ENCODE measurements at regions not wholly inside any gene's neighbourhood (a gene's known extent, or its start where the extent isn't known, plus 50 kb on each side); places are given as distances from the start of the nearest gene placed in this dataset.

DNA sequence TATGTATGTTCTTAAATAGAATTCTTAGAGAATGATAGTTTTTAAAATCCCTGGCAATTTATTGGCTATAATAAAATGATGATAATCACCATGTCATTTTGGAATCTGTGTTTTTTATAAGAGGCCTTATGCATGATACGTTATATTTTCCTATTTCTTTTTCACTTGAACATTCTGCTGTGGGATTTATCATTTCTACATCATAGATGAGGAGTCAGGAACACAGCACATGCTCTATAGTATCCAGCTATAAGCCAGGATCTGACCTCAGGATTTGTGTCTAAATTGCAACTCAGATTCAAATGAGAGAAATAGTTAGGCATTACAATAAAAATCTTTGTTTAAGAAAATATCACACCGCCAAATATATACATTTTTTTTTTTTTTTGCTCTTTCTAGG, 928.0 kb downstream of the EFNB2 start:
- DNase-seq (ENCODE audit: low spot score), result no peak

DNA sequence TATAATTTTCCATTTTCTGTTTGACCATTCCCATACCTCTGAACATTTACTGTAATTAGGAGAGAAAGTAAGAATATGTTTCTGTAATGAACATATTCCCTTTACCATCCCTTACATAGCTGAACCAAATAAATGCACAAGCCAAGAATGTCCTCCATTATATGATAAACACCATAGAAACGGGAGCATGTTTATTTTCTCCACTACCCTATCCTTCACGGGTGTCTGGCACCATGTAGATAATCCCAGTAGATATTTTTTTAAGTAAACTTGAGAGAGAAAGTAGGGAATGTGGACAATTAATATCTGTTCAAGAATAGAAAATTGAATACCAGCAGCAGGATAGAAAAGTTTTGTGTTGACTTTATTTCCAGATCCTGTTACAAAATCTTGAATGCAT, 928.4 kb downstream of the EFNB2 start:
- DNase-seq (ENCODE audit: low spot score), result no peak

DNA sequence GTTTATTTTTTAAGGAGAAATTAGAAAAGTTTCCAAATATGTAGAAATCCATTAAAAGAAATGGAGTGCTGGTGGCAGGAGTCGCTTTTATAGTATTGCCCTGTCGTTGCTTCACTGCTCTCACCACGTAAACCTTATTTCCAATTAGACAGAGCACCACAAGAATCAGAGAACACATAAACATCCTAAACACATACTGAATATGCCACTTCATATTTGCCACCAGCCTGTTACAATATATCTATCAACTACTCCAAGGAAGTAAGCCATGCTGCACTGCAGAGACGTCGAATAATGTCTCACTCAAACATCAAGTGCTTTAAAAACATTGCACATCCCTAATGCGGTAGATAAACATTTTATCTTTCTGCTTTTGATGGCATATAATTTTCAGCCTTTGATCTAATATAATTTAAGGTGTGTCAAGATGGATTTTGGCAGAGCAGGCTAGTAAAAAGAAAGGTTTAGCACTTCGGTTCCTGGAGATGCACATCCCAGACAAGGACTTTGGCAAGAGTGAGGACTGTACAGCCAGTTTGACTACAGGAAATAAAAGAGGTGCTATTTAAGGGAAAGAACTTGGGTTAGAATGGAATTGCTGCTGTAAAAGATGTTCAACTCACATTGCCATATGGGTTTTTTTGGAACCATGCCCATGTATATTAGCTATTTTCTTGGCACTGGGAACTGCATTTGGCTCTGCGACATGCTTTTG, 932.3 kb downstream of the EFNB2 start:
- peak; percentile 10 for DNase-seq (ENCODE audit: low spot score)

DNA sequence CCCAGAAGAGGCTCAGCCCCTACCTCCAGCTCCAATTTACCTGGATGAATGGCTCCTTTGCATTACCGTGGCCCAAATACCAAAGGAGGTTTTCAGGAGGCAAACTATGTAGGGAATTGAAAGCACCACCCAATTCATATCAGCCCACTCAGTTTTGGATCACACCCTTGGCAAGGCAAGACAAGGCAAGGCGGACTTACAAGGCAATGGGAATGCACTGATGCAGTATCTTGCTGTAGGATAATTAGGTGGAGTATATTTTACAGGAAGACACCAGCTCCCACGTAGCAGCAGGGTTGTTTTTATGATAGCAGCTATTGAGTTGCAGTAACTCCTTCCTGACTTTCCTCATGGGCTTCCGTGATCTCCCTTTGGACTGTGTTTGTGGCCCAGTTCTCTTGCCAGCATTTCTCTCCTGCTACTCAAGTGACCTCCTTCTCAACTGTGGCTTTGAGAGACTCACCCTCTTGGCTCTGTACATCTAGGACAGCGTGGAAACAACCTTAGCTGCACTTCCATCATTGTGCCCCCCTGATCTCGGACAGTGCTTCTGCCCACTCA, 935.9 kb downstream of the EFNB2 start:
- no peak for DNase-seq (ENCODE audit: low spot score)

DNA sequence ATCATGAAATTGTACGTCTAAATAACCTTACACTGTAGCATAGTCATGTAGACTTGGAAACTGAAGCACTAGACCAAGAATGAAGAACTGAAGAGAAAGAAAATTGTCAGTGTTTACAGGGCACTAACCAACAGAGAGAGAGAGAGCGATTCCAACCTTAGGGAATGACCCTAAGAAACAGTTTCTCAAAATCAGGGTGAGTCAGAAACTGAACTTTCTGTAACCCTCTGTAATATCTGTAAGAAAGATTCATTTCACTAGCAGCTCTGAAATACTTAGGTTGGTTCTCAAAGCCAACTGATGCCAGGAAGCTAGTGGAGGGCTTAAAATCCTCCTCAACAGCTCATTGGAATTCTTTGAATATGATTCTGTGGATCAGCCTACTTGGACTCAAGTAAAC, 936.9 kb downstream of the EFNB2 start:
- no peak for DNase-seq (ENCODE audit: low spot score)

DNA sequence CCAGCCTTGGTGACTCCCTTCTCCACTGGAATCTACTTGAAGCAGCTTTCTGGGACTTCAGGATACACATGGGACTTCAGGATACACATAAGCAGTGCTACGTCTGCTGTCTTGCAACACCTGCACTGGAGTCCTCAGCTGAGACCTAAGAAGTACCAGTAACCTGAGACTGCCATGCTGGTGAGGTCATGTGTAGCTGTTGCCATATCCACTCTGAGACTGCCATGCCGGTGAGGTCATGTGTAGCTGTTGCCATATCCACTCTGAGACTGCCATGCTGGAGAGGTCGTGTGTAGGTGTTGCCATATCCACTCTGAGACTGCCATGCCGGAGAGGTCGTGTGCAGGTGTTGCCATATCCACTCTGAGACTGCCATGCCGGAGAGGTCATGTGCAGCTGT, 937.9 kb downstream of the EFNB2 start:
- DNase-seq (ENCODE audit: low spot score), result no peak

DNA sequence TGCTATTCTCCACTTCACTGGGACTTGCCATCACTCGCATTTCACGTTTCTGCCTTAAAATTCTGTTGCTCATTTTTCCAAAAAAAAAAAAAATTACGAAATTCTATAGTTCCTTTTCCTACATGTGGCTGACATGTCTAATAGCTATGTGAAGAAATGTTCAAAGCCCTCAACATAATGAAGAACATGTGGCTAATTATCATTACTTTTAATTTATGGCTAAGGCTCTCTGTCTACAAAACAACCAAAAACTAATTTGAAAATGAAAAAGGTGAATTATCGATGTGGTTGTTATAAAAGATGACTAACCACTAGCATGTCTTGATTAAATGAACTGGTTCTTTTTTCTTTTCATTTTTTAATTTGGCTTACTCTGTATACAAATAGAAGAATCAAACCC, 940.0 kb downstream of the EFNB2 start:
- DNase-seq (ENCODE audit: low spot score), result no peak

DNA sequence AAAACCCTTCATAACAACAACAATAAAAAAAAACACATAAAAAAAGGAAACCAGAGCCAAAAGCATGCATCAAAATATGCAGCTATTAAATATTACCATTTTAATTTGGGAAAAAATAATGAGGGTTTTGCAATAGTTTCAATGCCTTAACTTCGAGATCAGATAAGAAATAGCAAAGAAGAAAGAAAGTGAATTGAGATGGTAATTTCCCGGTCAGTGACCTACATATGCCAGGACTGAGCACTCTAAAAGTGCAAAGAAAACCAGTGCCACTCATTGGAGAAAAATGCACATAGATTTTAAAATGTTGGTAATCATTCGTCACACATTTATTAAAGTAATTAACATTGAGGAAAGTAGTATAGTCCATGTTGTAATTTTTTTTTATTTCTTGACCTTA, 944.2 kb downstream of the EFNB2 start:
- DNase-seq (ENCODE audit: low spot score), result no peak

DNA sequence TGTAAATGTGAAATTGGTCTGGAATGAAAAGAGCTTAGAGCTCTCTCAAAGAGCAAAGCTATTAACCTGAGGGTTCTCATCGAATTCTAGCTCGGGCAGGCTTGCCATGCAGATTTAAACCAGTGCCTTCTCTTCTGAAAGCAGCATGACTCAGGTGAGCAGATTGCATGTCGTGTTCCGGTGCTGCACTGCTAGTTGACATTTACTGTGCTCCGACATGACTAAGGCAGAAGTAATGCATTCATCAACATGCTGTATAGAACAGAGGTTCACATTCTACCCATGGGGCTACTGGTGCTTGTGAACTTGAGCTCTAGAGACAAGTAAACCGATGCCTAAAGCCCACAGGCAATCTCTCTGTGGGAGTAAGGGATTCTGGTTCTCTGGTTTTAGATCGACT, 947.7 kb downstream of the EFNB2 start:
- no peak for DNase-seq (ENCODE audit: low spot score)

DNA sequence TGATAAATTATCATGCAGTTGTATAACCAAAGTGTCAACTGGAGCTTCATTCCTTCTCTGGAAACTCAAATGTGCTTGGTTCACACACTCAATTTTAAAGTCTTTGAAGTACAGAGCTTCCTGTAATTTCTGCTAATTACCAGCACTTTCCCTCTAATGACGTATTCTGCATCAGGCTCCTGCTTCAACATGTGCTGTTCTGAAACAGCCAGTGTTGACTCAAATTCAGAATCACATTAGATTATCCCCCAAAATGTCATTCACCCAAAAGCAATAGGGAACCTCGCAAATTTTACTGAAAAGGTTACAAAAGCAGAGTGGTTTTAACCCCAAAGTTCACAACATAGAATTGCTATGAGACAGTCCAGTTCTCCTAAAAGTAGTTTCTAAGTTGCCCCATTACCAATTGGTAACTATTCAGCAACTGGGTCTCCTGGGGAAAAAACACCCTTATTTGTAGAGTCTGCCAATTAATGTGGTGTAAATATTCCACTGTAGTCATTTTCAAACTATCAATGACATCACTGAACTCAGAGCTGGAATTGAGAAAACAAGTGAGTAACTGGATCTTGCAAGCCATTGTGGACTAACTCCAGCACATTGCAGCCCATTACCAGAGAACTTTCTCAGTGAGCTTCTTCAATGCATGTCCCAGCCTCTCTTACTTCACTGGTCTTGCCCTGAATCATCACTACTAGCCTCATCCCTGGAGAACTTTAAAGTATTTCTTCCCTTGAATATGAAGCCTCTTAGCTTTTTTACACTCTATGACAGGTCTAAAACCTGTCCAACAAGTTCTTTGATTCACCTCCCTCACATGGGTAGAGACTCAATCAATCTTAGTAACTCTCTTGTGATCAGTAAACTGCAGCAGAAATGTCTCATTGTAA, 955.4 kb downstream of the EFNB2 start:
- no peak for DNase-seq (ENCODE audit: low spot score)

DNA sequence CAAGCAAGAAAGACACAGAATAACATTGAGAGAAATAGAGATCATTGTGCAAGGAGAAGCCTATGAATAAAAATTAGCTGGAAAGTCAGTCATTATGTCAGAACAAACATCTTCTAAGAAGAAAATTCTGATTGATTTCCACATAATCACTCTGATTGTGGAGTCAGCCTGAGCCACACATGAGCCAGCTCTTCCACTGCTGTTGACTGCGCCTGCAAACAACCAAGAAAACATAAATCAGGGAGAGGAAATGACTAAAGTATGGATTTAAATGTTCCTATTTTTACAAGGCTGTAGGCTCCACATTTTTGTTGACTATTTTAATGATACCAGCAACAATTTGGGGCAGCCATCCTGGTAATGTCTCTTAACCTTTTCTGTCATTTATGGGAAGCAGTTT, 962.3 kb downstream of the EFNB2 start:
- DNase-seq (ENCODE audit: low spot score), result no peak

DNA sequence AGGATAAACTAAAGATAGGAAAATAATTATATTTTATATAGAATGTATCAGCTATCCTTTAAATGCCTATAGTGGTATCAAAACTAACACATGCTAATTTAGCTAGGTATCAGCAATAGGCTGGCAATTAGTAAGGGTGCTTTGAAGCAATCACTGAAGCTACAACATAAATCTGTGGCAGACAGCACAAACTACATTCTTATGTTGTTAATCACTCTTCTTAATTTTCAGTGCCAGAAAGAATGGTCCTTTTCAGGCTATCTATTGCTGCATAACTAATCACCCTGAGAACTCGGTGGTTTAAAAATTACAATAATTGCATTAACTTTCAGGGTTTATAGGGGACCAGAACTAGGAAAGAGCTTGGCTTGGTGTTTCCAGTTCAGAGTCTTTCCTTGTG, 963.1 kb downstream of the EFNB2 start:
- no peak for DNase-seq (ENCODE audit: low spot score)

DNA sequence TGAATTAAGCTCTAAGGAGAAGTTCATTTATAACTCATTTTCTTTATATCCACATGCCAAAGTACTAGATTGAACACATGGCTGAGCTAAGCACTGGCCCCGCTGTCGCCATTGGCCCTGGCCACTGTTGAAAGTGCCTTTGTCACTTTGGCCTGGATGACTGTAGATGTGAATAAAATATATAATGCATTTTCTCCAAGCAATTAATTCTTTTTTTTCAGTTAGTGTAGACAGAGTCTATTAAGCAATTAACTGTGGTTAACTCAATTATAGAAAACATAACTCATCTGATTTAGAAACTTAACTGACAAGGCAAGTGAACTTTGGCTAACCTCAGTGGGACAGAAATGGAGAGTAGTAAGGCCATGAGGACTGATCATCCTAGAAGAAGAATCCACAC, 965.6 kb downstream of the EFNB2 start:
- no peak for DNase-seq (ENCODE audit: low spot score)

DNA sequence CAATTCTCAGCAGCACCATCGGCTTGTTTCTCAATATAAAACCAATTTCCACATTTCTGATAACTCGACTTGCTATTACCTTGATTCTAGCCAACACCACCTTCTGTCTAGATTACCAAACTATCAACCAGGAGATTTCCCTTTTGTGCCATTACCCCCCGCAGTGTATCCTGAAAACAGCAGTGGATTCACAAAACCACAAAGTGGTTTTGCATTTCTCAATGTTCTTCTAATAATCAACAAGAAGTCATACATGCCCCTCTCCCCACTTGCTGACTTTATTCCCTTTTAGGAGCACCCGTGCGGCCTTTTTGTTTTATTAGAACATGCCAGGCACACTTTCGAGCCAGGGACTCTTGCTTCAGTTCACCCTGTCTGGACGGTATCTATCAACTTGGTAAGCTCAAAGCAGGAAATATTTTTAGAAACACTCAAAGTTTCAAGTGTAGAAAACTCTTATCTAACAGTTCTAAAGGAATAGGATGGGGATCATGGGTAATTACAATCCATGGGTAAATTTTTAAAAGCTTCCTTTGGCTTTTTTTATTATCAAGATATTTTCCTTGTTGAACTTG, 967.4 kb downstream of the EFNB2 start:
- DNase-seq (ENCODE audit: low spot score), result no peak

DNA sequence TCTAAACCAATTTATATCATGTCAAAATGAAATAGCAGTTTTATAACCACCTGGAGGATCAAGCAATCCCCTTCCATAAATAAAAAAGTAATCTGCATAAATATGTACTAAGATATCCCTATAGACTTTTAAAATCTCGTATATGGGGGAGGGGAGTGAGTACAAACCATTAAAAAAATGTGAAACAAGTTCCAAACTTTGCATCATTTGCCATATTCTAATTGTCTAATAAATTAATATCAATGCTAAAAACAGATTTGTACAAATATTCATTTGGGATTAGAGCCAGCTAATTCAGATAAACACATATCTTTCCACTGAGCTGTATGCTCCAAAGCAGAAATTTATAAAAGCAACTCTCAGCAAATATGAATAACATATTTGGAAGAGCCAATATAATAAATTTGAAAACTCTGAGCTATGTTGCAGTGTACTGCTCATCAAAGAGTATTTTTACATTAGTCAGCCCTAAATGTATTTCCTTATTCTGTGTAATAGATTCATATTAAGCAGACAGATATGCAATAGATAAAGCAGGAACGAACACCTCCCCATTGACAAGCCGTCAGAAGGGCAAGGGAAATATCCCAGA, 970.2 kb downstream of the EFNB2 start:
- no peak for DNase-seq (ENCODE audit: low spot score)

DNA sequence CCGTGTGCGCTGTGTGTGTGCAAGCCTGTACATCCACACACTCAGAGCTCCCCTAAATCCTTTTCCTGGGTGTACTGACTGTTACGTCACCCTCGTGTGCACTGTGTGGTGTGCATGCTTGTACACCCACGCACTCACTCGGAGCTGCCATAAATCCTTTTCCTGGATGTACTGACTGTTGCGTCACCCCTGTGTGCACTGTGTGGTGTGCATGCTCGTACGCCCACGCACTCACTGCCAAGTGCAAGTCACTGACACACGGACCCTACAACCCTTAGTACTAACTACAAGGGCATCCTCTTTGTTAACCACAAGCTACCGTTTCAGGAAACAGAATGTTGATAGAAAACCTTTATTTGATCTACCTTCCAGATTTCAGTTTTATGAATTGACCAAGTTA, 983.4 kb downstream of the EFNB2 start:
- no peak for DNase-seq (ENCODE audit: low spot score)

DNA sequence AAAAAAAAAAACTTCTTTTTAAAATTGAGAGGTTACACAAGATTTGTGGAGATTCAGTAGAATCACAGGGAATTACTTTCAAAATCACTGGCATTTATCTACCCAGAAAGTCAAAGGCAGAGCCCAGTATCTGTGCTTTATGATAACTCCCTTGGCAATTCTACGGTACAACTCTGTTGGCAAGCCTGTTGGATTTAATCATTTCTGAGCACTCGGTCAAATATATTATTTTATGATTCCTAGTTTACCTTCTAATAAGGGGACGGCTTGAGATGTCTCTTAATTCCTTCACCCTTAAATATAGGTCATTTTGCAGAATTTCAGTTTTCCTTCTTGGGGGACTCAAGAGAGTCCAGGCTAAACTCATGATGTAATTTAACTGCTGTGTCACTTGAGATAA, 987.6 kb downstream of the EFNB2 start:
- DNase-seq (ENCODE audit: low spot score), result no peak

DNA sequence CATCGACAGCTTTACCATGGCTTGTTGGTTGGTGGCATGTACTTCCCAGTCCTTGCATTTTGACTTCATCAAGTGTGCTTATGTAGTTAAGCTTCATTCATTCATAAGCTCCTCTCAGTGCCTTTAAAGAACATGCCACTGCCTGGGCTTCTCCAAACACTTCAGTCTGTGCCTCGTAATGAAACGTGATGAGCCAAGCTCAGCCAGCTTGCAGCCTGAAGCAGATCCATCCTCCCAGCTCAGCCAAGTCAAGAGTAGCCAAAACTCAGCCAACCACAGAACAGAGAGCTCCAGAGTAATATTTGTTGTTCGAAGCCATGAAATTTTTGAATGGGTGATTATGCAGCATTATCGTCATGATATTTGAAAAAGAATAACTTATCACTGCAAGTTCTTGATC, 989.7 kb downstream of the EFNB2 start:
- DNase-seq (ENCODE audit: low spot score), result no peak

DNA sequence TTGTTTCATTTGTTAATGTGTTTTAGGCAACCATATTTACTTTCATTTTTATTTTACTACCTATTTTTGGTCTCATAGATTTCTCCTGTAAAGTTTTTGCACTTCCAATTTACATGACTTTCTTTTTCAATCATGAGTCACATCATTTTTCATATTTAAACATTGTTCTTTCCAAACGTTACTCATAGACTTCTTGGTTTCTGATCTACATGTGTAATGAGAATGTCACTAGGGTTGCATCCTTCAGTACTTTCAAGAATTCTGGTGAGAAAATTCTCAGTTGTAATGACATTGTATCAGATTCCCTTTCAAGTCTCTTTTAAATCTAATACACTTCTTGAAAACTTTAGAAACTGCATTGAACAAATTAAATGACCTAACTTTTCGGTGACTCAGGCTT, 991.7 kb downstream of the EFNB2 start:
- no peak for DNase-seq (ENCODE audit: low spot score)

DNA sequence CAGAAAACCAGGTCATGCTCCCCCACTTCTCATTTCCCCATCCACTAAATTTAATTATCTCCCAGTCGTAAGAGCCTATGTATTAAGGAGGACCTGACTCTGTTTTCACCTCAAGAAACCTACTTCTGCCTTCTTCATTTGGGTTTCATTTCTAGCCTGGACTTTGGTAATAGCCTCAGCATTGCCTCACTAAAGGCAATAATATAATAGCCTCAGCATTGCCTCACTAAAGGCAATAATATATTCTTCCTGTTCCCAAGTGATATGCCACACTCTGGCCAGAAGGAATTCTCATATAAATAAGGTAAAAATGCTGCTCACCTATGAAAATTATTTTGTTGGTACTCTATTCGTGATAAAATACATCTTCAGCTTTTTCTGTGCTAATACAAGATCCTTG, 993.9 kb downstream of the EFNB2 start:
- DNase-seq (ENCODE audit: low spot score), result no peak

DNA sequence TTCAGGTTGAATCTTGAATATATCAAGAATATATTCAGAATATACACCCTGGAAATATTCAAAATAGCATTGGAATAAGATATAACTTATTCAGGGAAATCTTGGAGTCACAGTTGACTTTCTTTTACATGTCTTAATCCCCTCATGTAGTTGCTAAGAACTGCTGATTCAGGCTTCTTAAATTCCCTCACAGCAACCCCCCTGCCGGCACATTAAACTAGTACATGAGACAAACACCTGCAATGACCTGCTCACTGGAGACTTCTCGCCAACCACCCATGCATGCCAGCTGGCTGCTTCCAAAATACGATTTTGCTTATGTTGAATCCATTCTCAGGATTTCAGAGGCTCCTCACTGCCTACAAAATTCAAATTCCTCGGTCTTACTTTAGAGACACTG, 997.1 kb downstream of the EFNB2 start:
- DNase-seq (ENCODE audit: low spot score), result no peak

DNA sequence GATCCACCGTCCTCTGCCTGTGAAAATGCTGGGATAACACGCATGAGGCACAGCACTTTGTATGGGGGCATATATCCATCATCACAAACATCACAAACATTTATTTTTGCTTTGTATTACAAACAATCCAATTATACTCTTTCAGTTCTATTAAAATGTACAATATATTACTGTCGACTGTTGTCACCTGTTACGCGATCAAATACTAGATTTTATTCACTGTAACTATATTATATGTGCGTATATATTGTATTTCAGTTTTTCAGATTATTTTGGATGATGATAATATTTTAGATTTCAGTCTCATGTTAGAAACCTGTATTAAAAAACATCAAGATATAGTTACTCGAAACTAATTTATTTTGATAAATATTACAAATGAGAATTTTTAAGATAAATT, 998.3 kb downstream of the EFNB2 start:
- DNase-seq (ENCODE audit: low spot score), result no peak

DNA sequence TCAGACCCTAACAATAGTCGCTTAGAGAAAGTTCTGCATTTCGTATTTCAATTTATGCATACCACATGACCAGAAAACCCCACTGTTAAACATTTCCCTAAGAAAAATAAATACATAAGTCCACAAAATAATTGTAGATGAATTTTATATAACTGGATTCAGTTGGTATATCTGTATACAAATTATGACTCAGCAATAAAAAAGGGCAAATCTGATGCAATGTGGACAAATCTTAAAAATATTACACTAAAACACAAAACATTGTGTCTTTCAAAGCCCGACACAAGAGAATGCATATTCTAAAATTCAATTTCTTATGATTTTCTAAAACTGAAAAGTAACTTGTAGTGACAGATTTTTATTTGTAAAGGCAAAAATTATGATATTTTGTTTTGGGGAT, 1005.0 kb downstream of the EFNB2 start:
- DNase-seq (ENCODE audit: low spot score), result no peak

Measured in cerebellar cortex (tissue), 1 donor.